HepG2 (cell line): ENCODE measurements at regions not wholly inside any gene's neighbourhood (a gene's known extent, or its start where the extent isn't known, plus 50 kb on each side); places are given as distances from the start of the nearest gene placed in this dataset.

ENCODE experiments used
- PATZ1 ChIP-seq: sonication (generic); formaldehyde crosslinking; IDR thresholded peaks from 2 replicates; pipeline ENCODE4 v1.4.0; 2020; ENCODE audit warnings: missing genetic modification reagents
- ZNF281 ChIP-seq: sonication (generic); formaldehyde crosslinking; IDR thresholded peaks from 2 replicates; pipeline ENCODE4 v1.4.0; 2020; ENCODE audit warnings: missing genetic modification reagents, borderline replicate concordance
- ZNF761 ChIP-seq: sonication (generic); formaldehyde crosslinking; conservative IDR thresholded peaks from 2 replicates; pipeline ENCODE4 v1.4.0; 2020; ENCODE audit warnings: mild to moderate bottlenecking, missing genetic modification reagents

GRCh38 chr1:68908316-68908715, 411.4 kb upstream of the DEPDC1 start:
- TF ChIP-seq ZNF281 (CRISPR knock-in tag): no peak
- no peak for TF ChIP-seq ZNF761 (CRISPR knock-in tag)
- no peak for TF ChIP-seq PATZ1 (CRISPR knock-in tag)
